CD4-positive, alpha-beta T cell treated with Interleukin-4 for 1 hour (primary cell): ENCODE measurements at regions not wholly inside any gene's neighbourhood (a gene's known extent, or its start where the extent isn't known, plus 50 kb on each side); places are given as distances from the start of the nearest gene placed in this dataset.

Experiments used
- DNase-seq, 2 donors: peaks; one replicate each; pipeline ENCODE4 v3.0.0-alpha.2; 2020 to 2022

DNA sequence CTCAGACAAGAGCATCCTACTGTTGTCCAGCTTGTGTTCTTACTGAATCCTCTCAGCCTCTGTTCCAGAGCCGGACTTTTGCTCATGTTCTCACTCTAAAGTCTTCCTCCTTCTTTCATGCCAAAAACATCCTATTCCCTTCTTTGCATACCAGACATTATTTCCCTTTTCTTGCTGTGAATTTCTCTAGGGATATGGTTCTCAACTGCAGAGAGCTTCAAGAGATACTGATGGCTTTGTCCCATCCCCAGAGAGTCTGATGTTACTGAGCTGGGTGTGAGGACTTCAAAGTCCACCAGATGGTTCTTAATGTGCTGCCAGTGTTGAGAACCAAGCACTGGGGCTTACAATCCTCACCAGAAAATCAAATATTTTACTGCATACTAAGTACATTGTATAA lies 98.6 kb upstream of the FER start:
- DNase-seq = no peak

DNA sequence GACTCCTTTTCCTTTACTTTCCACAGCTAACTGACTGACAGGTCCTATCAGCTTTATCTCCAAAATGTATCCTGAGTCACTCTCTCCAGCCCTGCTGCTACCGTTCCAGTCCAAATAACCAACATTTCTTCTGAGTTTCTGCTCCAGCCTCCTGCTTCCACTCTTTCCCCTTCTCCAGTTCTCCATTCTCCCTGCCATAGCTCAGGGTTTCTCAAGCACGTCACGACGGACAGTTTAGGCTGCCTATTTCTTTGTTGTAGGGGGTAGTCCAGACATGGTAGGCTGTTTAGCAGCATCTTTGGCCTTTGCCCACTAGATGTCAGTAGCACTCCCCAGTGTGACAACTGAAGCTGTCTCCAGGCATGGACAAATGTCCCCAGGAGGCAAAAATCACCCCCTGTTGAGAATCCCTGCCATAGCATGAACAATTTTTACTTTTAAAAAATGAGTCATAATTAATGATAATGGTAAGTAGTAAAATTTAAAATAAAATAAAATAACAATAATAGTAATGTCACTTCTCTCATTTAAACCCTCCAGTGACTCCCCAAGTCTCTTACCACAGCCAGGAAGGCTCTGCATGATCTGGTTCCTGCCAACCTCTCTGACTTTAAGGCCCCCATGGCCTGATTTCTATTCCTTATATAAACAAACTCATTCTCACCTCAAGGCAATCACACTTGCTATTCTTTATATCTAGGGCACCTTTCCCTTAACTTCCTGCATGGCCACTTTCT lies 105.4 kb upstream of the FER start:
- DNase-seq = peak; percentile 53 to 54

DNA sequence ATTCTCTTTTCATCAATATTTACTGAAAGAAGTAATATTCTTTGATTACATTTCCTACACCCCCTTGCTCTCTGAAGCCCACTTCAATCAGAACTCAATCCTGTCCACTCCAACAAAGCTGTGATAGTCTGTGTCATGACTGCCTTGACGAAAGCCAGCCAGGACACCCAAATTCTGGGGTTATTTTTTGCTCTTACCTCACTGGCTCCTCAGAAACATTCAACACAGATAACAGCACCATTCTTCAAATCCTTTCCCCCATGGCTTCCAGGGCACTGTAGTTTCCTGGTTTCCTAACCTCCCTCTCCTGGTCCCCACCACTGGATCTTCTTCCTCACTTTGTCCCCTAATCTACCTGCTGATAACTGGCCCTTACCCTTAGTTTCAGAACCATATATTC lies 106.1 kb upstream of the FER start:
- DNase-seq = no peak

DNA sequence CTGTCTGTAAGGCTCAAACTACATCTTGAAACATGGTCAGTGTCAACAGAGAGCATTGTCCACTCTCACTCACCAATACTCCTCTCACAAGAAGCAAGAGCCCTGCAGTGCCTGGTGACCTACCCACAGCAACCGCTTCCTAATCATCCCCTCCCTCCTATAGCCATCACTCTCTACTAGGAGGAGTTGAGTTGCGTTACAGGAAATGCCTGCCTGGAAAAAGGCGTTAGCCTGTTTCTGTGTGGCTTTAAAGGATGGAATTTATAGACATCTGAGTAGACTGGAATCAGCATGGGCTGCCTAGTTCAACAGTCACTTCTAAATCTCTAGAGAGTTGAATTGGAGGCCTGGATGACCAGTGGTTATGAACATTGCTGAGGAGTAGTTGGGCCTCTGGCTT lies 108.3 kb upstream of the FER start:
- DNase-seq = no peak

DNA sequence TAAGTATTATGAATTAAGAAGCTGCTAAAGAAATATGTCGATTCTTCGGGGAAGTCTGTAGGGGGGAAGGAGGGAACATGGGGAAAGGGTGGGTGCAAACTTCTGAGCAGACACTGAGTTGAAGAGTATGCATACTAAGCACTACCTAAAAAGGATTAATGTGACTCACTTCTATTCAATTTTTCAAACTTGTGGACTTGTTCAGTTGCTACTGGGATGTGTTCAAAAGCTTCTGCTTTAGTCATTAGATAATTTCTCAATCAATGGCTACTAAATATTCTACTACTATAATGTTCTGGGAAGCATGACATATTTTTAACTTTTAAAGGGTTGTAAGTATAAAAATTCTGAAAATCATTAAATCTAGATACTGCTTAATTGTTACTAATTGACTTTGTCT lies 109.7 kb upstream of the FER start:
- no peak for DNase-seq

DNA sequence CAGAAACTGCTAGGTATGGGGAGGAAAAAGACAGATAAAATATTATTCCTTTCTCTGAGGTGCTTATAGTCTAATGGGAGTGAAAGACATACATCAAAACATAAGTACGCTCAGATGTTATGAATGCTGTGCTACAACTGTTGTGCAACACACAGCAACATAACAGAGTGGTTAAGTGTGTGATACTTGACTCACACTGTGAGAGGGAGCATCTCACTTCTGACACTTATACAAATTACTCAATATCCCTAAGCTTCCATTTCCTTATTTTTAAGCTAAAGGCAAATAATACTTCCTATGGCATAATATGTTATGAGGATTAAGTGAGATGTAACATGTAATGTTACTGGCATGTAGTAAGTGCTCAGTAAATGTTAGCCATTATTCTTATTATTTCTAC lies 110.6 kb upstream of the FER start:
- no peak for DNase-seq

DNA sequence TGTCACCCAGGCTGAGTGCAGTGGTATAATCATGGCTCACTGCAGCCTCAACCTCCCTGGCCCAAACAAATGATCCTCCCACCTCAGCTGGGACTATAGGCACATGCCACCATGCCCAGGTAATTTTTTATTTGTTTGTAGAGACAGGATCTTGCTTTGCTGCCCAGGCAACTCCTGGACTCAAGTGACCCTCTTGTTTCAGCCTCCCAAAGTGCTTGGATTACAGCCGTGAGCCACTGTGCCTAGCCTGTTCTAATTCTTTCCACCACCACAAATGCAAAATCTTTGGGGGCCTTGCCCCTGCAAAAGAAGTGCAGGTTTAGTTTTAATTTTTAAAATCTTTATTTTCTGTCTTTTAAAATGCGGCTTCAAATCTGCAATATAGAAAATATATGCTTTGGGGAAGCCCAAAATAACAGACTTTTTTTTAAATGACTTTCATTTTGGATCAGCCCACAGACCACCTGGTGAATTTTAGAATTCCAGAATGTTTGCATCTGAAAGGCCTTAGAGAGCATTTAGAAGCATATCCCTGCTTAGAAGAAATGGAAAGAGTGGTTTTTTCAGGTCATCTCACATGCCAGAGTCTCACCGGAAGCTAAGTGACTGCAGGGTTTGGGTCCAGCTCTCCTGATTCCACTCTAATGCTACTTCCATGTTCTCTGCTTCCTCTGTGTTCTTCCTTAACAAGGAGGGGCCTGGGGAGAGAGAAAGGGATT lies 111.4 kb upstream of the FER start:
- no peak for DNase-seq

DNA sequence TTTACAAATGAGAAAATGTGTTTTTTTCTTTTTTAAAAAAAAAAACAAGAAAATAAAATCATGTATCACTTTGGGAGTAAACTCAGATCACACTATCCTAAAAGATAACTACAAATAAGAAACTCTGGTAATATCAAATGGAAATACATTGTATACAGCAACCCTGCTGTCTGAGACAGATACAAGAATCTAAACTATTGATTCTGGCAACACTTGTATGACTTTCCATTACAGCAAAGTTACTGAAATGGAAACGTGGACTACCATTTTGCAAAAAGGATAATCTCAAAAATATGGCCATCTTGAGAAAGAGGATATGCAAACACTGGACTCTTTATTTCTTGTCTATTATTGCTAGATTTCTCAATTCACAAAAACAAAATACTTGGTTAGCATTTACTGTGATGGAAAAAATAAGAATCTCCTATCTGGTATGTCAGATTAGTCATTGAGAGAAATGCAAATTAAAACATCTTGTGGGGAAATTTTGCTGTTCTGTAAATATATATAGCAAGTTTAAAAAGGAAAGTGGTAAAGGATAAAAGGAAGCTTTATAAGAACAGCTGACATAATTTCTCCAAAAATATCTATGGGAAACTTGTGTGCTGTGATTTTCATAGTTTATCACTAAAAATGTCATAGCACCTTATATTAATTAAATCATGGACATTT lies 112.9 kb upstream of the FER start:
- no peak for DNase-seq

DNA sequence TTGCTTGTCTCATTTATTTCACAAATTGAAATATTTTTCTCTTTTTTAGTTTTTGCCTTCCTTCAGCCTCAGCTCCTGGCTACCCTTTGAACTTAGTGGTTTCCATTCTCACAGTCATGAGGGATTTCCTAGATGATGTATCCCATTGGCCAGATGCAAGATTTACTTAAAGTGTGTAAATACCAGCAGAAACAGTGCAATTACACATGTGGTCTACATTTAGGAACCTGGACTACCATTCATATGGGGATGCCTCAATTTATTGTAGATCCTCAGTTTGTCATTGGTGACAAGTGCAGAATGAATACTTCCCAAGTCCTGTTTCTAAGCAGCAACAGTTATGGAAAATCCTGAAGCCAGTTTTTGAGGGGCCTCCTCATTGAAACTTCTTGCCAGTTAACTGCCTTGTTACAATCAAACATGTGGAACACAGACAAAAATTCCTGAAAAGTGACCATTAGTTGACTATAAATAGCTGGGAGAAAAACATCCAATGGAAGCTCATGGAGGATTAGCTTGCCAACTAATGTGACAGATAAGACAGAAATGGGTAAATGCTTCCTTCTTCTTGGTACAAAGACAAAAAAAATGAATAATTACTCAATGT lies 113.6 kb upstream of the FER start:
- no peak for DNase-seq

DNA sequence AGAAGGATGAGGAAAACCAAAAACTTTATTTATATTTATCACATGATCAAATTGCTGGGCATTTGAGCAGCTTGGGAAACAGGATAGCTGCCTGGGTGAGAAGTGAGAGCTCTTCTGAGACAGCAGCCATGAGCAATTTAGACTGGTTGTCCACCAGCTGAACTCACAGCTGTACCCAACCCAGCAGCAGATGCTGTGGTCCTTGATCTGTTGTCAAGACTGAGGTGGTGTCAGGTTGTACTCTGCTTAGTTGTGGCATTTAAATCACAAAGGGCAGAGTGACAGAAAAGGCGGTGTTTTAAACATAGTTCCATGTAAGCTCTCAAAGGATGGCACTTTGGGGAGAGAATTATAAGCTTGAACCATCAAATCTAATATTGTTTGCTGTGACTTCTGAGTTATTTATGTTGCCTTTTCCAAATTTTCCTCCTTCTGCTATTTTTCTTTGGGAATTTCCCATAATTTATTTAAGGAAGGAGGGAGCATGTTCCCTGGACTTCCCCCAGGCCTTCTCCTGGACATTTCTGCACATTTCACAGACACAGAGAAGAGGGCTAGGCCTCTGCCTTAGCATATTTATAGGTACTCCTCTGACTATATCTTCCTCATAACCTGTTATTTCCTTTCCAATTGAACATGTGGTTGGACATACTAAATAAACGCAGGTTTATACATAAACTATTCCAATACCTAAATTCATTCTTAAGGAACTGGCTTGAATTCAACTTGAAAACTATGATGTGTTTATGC lies 117.7 kb upstream of the FER start:
- DNase-seq = no peak

DNA sequence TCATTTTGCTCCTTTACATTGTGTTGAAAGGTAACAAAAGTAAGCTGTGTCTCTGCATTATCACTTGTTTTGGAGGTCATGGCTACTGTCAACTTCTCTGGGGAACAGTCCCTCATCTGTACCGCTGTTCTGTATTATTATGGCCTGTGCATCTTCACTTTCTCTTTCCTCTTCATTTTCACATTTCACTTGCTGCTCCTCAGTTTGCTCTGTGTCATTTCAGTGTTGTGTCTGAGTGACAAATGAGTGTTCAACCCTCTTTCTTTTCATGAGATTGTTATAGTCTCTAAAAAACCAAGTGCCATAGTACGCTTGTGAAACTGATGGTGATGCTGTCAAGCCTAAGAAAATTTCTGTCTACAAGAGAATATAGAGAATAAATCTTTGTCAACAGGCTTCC lies 122.0 kb upstream of the FER start:
- no peak for DNase-seq

DNA sequence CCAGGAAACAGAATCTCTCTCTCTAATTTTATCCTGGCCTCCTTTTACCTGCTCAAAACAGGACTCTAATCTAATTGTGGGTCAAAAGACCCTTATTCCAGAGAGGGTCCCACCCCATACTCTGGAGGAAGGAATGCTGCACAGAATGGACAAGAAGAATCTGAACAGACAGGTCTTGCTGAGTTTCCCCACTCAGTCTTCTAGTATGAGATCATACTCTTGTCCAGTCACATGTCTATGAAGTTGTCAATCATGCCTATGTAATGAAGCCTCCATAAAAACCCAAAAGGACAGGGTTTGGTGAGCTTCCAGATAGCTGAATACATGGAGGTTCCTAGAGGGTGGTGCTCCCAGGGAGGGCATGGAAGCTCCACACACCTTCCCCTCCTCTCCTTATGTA lies 123.9 kb upstream of the FER start:
- no peak for DNase-seq

DNA sequence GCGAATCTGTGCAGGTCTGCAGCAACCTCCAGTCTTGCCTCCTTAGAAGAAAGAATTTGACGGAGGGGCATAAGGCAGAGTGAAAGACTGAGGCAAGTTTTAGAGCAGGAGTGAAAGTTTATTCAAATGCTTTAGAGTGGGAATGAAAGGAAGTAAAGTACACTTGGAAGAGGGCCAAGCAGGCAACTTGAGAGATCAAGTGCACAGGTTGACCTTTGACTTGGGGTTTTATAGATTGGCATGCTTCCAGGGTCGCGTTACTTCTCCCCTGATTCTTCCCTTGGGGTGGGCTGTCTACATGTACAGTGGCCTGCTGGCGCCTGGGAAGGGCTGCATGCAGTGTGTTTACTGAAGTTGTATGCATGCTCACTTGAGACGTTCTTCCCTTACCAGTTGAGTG lies 127.2 kb upstream of the FER start:
- no peak for DNase-seq

DNA sequence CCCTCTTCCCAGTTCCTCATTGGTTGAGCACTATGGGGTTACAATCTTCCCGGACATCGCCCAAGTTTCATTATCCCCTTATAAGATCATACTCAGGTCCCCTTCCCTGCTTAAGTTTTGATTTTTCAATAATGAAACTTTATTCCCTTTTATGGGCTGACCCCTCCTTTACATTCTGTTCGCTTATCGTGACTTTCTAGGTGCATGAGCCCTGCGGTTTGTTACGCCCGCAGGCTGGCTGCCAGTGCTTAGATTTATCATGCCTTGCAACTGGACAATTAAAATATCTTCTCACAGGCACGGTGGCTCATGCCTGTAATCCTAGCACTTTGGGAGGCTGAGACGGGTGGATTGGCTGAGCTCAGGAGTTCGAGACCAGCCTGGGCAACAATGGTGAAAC lies 127.9 kb upstream of the FER start:
- no peak for DNase-seq

DNA sequence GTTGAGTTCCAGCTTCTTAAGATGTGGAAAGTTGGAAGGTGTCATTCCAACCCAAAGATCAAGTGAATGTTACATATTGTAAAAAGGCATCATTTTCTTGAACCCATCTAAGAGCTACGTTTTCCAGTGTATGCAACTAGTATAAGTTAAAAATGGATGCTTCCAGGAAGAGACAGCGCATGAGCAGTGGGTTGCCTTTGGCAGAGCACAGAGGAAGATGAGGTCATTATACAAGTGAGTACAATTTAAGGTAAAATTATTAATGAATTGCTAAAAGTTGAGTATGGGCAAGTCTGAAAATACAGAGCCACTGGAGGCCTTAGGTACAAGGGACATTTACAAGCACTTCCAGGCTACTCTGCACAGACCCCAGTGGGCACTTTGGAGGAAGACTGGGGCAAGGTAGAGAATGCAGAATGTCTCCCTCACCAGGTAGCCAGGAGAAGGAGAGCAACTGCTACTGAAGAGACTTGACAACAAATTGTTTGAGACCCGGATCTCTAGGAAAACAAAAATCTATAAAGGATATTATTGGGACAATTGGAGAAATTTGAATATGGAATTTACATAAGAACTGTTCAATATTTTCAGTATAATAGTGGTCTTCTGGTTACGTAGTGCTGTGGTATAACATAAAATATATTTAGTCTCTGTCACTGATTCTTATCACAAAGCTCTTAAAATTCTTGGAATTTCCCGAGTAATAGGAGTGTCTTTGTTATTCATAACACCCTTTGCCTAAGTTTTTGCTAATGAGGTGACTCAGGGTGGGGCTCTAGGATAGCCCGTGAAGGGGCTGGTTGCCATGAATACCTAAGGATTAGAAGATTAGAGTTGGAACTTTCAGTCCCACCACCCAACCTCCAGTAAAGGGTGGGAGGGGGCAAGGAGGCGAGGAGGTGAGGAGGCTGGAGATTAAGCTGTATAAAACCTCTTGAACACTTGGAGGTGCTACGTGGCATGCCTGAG lies 129.9 kb upstream of the FER start:
- DNase-seq = no peak

DNA sequence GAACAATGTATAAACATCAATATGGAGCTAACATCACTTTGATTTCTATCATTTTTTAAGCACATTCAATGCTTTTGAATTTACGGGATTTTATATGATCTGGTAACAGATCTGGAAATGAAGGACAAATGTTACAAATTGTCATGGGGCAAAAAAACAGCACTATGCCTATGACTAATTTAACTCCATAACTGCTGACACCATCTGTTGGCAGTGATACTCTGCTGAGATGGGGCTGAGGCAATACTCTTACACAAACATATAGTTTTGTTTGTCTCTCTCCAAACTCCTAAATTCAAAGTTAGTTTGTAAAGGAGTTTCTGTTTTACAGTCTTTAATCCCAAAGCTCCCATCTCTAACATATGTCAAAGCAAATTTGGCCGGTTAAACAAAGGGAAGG lies 132.5 kb upstream of the FER start:
- no peak for DNase-seq

DNA sequence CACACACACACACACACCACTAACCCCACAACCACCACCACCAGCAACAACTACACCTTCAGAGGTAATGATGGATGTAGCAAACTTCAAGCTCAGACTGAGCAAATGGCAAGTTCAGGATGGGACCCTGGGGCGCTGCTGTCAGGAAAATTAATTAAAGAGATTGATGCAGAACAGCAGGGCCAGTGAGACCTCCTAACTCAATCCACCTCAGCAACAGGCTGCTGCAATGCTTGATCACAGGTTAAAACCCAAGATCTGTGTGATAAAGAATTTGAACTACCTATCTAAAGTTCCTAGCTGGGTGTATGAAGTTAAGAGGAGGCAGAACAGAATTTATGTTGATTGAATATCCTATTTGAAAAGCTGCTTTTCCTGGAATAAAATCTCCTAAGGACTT lies 140.3 kb upstream of the FER start:
- no peak for DNase-seq

DNA sequence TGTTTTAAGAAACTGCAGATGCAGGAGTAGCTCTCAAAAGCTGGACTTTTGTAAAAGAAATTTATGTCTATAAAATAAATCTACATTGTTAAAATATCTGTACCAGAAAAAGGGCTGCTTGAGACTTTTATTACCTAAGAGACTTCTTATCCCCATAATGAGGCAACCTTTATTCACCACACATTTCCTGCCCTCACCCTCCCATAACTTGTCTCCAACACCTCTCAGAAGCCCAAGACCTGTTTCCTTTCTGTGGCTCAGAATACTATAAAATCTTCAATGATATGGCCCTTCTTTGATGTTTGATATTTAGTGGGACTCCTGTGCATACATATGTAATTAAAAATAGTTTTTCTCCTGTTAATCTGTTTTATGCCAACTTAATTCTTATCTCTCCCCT lies 141.5 kb upstream of the FER start:
- no peak for DNase-seq

DNA sequence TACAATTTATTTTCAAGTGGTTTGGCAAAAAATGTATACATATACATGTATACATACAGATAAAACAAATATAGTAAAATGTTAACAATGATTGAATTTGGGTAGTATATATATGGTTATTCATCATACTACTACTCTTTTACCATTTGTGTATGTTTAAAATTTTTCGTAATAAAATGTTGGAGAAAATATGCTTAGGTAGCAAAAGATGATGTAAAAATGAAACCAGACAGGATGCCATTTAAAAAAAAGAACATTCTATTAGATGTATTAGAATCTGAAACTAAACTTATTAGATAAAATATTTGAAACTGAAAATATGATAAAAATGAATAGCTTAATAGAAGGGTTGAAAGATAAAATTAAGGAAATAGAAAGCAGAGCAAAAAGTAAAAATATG lies 144.9 kb upstream of the FER start:
- no peak for DNase-seq

DNA sequence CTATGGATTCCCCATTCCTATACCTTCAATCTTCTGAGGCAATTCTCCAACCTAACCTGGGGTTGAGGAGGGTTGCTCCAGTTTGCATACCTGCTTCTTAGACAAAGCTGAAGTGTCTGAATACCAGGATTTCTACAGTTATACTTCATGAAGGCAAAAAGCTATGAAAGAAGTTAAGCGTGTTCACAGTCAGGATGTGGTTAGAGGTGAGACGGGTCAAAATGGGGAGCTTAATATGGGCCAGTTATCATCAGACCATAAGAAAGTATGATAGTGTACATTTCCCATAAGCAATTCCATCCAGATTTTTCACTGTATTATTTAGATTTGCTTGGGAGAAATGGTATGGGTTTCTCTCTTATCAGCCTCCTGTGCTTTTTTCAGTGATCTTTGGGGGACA lies 156.9 kb upstream of the FER start:
- DNase-seq = no peak

DNA sequence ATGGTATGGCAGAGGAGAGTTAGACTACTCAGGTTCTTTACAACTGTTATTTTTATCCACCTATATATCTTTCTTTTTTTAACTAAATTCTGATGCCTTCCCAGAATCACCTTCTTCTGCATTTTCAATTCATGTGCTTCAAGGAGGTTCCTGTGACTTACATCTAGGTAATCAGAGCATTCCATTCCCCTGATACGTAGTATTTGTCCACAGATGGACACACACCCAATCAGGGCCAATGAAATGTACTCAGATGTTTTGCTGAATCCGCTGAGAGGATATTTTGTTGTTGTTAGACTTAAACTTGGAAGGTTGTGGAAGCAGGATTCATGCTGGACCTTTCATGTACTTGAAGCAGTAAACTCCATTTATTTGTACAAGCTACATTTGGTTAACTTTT lies 159.4 kb upstream of the FER start:
- no peak for DNase-seq

DNA sequence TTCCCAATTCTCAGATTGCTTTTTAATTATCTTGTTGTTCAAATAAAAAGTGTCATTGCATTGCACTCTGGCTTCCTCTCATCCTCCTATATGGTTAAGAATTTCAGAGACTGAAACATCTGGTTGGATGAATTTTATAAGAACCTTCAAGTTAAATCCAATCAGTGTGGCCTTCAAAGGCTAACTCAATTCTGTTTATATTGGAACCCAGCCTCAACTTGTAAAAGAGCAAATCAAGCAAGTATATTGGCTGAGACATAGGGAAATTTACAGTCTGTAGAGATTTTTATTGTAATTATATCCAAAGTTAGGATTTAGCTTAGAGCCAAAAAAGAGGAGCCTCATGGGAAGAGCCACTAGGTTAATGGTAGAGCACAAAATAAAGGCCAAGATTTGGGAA lies 159.9 kb upstream of the FER start:
- DNase-seq = no peak
